ENCODE measurements at regions not wholly inside any gene's neighbourhood (a gene's known extent, or its start where the extent isn't known, plus 50 kb on each side); places are given as distances from the start of the nearest gene placed in this dataset.

- DNase-seq (ENCODE audit: low read depth) = no peak
Measured at GRCh38 chr6:21997119-21998037, 299.5 kb downstream of the PRL start.

- no peak for DNase-seq (ENCODE audit: low read depth)
Measured at GRCh38 chr6:21998582-21998981, 298.3 kb downstream of the PRL start.

GRCh38 chr6:21999012-21999528 is 297.8 kb downstream of the PRL start:
- DNase-seq (ENCODE audit: low read depth) = no peak

- DNase-seq (ENCODE audit: low read depth) = no peak
Measured at GRCh38 chr6:21999741-22000140, 297.1 kb downstream of the PRL start.

DNA sequence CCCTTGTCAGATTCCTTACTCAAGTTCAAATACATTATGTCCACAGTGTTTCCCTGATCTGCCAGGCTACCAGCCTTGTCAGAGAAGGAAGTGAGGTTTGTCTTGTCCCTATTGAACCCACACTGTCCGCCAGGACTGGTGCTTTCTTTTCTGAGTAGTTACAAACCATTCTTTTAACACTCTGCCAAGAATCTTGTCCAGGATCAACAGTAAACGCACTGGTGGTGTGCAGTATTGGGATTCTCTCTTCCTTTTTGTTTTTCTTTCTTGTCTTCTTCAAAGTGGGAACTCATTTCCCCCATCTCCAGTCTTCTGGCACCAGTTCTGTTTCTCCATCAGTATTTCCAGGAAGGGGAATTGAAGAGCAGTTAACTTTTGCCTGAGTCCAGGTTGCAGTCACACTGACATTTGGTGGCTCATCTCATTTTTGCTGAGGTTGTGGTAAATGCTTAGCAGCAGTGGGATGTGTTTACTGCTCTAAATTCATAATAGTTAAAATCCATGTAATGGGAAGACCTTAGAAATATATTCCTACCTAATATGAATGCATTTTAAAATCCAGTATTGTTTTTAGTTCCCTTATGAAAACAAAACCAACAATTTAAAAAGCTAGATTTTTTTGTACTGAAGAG is 295.3 kb downstream of the PRL start:
- DNase-seq (ENCODE audit: low read depth) = no peak

DNA sequence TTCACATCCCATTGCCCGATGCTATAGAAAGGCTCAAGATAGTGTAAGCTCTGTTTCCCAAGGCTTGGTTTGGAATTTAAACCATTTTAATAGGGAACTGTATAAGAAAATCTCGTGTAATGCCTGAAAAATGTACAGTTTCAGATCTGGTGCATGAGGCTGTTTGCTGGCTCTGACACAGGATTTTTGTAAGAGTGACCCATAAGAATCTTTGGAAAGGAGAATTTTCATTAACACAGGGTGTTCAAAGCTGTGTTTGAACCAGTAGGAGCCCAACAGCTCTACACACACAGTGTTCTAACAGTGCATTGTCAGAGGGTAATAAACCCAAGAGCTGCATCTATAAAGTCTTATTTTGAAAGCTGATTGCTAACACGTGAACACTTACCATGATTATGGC is 293.5 kb downstream of the PRL start:
- DNase-seq (ENCODE audit: low read depth) = no peak

DNA sequence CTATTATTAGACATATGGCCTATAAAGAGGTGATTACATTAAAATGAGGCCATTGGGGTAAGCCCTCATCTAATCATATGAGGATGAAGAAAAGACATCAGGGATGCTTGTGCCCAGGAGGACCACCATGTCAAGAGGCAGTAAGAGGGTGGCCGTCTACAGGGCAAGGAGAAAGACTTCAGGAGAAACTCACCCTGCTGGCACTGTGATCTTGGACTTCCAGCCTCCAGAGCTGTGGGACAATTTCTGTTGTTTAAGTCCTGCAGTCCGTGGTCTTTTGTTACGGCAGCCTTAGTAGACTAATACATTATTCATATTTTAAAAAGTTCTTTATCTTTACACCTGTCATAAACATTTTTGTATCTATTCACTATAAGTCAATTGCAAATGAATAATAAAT is 290.0 kb downstream of the PRL start:
- no peak for DNase-seq (ENCODE audit: low read depth)

DNA sequence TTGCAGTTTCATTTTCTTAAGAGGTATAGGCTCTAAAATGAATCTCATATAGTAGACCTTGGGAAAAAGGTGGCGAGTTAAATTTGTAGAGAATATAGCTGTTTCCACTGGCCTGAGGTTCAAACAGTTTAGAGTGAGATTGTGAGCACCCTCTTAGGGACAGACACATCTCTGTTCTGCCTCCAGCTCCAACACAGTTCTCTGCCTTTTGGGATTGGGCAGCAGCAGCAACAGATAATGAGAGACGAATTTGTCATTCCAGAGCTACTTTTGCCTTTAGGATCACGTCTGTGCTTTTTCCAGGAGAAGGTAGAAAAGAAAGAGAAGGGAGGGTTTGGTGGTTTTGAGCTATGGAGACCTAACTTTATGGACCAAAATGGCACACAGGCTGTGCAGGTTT is 289.4 kb downstream of the PRL start:
- no peak for DNase-seq (ENCODE audit: low read depth)

GRCh38 chr6:22008248-22008836 is 288.5 kb downstream of the PRL start:
- DNase-seq (ENCODE audit: low read depth) = no peak

DNA sequence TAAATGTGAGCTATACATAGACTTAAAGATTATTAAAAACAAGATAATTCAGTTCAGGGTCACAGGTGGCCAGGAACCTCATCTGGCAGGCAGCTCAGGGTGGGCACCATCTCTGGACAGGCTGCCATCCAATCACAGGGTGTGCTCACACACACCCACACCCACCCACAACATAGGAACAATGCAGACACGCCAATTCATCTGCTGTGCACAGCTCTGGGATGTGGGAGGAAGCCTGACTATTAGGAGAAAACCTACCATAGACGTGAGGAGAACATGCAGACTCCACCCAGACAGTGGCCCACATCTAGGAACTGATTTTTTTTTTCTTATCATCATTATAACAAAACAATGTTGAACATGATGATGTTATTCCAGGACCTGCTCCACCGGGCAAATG is 286.7 kb downstream of the PRL start:
- DNase-seq (ENCODE audit: low read depth) = no peak

DNA sequence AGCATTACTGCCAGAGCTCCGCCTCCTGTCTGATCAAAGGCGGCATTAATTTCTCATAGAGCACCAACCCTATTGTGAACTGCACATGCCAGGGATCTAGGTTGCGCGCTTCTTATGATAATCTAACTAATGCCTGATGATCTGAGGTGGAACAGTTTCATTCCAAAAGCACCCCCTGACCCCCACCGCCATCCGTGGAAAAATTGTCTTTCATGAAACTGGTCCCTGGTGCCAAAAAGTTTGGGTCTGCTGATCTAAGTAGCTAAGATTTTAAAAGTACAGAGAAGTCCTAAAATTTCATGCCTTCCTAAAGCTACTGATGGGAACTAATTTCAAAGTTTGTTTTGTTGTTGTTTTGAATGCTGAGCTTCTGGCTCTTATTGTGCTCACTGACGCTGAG is 281.6 kb downstream of the PRL start:
- DNase-seq (ENCODE audit: low read depth) = no peak

- DNase-seq (ENCODE audit: low read depth) = no peak
Measured at GRCh38 chr6:22015944-22016343, 280.9 kb downstream of the PRL start.

GRCh38 chr6:22017272-22017671 is 279.6 kb downstream of the PRL start:
- DNase-seq (ENCODE audit: low read depth) = no peak

DNA sequence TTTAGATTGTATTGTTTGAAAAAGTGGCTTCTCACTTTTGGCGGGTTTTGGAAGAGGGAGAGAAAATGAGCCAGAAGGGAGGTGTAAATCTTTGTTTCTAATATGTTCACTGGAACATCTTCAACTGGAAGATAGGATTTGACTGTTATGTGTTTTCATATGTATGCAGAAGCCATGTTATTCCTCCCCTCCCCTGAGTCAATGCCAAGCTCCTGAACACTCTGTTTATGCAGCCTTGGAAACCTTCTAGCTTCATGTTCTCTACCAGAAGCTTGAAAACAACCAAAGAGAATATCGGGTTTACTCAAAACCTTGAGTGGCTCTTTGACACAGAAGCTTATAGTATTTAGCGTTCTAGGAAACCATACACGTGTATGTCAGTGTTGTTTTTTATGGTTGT is 279.1 kb downstream of the PRL start:
- DNase-seq (ENCODE audit: low read depth) = no peak

GRCh38 chr6:22019857-22020256 is 277.0 kb downstream of the PRL start:
- DNase-seq (ENCODE audit: low read depth) = no peak

DNA sequence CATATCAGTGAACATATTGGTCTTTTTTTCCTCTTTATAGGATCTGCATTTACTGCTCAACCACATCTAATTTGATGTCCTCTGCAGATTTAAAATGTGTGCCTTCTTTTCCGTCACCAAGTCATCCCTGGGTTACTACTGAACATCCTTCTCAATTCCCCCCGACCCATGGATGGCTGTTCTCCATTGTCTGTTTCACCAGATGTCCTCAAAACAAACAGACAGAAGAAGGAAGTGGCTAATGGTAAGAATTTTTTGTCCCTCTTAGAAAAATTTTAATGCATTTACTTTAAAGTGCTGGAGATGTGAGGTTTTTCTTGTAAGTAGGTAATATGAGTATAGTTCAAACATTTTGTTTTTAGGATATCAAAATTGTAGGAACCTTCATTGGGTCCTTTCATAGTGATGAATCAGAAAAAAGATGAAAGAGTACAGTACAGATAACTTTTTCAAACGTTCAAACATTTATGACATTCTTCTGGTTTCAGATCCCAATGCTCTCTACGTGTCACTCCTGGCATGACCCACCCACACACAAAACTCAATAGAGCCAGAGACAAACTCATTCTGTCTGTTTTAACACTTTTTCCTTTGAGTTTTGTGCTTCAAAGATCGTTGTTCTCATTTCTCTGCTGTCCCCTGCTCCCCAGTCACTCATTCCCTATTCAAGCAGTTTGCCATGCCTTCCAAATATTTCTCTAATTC is 276.4 kb downstream of the PRL start:
- no peak for DNase-seq (ENCODE audit: low read depth)

DNA sequence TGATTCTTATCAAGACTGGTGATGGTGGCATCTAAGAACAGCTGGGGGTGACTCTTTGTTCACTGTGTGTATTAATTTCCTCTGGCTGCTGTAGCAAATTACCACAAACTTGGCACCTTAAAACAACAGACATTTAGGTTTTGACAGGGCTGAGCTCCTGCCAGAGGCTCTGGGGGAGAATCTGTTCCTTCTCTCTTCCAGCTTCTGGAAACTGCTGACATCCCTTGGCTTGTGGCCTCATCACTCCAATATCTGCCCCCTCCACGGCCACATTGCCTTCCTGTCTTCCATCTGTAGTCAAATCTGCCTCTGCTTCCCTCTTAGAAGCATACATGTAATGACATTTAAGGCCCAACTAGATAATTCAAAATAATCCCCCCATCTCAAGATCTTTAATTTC is 274.9 kb downstream of the PRL start:
- DNase-seq (ENCODE audit: low read depth) = no peak

DNA sequence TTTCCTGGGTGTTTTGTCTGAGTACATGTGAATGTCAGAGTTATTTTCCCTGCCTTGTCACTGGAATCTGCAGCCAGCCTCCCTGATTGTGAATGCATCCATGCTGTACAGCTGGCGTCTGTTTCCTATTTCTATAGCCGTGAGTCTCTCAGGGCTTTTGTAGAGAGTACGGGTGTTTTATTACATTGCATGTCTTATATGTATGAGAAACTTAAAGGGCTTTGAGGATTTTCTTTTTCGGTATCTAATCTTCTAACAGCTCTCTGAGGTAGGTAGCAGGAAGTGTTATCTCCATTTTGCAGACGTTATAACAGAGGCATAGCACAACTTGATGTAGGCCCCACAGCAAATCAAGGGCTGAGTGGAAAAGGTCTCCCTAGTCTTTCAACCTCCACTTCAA is 272.9 kb downstream of the PRL start:
- no peak for DNase-seq (ENCODE audit: low read depth)

DNA sequence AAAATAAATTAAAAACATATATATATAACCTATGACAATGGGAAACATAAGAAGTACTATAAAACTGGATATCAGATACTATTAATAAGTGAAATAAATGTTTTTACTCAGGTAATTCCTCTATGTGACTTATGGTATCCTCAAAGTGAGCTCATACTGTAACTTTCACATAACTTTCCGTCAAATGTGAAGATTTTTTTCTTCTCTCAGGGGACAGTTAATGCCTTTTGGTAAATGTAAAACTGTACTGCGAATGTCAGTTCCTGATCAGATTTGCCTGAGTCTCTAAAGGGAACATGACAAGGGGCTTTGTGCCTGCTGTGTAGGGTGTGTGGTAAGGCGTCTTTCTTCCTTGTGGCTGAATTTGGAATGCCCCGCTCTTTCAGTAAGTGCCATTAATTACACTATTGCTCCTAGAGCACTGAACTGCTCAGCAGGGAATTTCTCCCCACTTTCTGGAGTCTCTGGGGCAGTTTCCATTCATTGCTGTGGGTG is 271.8 kb downstream of the PRL start:
- DNase-seq (ENCODE audit: low read depth) = no peak

DNA sequence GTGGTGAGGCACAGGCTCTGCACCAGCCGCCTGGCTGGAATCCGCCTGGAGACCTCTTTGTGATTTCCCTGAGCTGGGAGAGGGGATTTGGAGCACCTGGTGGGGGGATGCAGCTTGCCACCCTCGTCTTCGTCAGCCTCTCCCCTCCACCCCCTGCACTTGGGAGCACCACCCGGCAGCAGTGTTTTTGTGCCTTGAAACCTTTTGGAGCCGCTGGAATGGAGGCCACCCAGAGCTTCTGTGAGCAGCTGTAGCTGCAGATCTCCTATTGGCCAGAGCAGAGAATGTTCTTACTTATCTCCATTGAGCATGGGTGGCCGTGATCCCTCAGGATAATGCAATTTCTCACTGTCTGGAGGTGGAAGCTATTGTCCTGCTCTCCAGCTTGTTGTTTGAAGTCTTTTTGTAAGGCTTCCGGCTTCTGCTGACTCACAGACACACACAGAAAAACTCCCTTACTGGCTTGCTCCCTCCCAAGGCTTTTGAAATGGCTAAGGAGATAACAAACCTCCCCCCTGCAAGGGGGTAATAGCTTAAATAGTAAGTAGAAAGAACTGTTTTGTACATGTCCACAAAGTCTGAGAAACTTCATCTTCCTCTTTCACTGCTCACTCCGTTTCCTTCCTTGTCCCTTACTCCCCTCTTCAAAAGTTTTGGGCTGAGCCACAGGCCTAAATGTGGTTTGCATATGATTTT is 271.2 kb downstream of the PRL start:
- no peak for DNase-seq (ENCODE audit: low read depth)

DNA sequence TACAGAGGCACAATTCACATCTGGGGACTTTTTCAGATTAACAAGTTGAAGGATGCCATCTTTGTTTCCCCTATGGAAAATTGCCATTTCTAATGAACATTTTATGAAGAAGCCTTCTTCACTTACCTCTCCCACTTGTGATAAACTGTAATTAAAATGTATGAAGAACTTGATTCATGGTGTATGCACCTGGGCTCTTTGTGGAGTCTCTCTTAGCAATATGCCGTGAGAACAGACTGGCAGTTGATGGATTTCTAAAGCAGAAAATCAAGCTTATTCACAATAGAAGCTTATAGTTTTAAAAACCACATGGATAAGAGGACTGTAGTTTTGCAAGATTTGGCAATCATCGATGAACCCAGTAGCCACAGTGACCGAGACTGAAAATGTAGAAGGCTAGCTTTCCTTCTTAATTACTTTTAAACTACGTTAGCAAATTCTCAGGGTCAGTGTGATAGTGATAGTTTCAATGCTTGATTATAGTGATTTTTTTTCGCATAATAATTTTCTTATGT is 270.6 kb downstream of the PRL start:
- DNase-seq (ENCODE audit: low read depth) = no peak

All from stimulated activated CD8-positive, alpha-beta memory T cell treated with anti-CD3 and anti-CD28 coated beads, Interleukin-12 subunit alpha, Interleukin-12 subunit beta, amount 100 ng/mL, for 4 hours (primary cell).